ENCODE measurements at regions not wholly inside any gene's neighbourhood (a gene's known extent, or its start where the extent isn't known, plus 50 kb on each side); places are given as distances from the start of the nearest gene placed in this dataset.

DNA sequence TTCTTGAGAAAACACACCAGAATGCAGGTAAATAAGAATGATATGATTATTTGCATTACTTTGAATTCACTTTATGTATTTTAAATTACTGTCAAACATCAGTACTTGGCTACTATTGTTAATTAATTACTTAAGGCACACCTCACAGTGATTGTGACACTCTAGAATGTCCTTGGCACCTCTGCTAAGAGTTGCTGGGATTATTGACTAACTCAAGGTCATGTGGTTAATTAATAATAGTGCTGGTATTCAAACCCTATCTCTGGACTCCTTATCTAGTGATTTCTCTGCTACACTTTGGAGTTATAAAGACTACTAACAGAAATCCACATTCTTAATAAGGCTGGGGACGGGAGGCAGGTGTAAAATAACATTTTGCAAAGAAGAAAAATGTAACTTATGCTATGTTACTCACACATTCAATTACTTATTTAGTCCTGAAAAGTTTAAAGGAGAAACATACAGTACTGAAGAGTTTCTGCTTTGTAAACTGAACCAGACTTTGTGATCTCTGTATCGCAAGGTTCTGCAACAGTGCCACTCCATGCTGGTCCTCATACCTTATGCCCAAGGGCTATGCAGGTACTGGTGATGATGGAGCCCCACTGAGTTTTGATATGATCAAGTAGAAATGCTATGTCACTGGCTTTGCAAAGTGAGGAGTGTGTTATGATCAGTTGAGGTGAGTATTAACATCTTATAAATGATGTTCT, 242.7 kb downstream of the MID1IP1 start:
- no peak overlapping the region for H3K4me2 ChIP-seq (ENCODE audit: control insufficient read depth, extremely low read depth, insufficient read depth, low read depth, low read length)
- dilution Hi-C loops (cut with MboI; ENCODE audit: extremely low pct_ligation_motif_present, low sequenced_read_pairs): no loop called here
- FAIRE-seq: no peak

DNA sequence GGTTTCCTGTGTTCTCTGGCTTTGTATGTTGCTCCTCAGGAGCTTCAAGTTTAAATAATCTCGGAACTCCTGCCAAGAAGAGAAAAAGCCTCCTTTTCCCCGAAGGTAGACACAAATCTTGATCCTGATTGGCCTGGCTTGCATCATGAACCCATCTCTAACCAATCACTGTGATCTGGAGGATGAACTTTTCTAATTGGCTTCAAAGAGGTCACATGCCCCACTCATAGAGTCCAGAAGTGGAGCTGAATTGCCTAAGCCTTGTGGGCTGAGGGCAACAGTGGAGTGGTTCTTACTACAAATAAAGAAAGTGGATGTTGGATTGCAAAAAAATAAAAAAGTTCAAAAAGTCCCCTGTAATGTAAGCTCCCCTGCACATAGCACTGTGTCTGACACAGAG, 245.9 kb downstream of the MID1IP1 start:
- Histone ChIP-seq H3K27ac (ENCODE audit: control insufficient read depth, insufficient read depth, low read length) (no peak overlapping the region), H3K9me3 (ENCODE audit: control insufficient read depth, low read depth, low read length) (no peaks in the 10 kb centered on the region), H2AFZ (ENCODE audit: control insufficient read depth, low read length) (no peak overlapping the region), H3K9ac (ENCODE audit: control insufficient read depth, extremely low read depth, insufficient read depth, low read length) (no peak overlapping the region), H3K27me3 (ENCODE audit: control insufficient read depth, extremely low read depth, insufficient read depth, low read length) (no peaks in the 10 kb centered on the region), H3K9me1 (ENCODE audit: control insufficient read depth, extremely low read depth, insufficient read depth, low read length) (no peaks in the 10 kb centered on the region), H4K20me1 (ENCODE audit: control insufficient read depth, extremely low read depth, insufficient read depth, low read length) (no peaks in the 10 kb centered on the region), H3K36me3 (ENCODE audit: control insufficient read depth in 2 of 2, extremely low read depth in 1 of 2, insufficient read depth in 2 of 2, low read length in 2 of 2) (no peaks in the 10 kb centered on the region), H3K79me2 (ENCODE audit: control insufficient read depth, insufficient read depth, low read length) (no peaks in the 10 kb centered on the region), H3K4me2 (ENCODE audit: control insufficient read depth, extremely low read depth, insufficient read depth, low read depth, low read length) (no peak overlapping the region), H3K4me1 (ENCODE audit: control insufficient read depth, extremely low read depth, insufficient read depth, low read length) (peaks cover 13% of the 10 kb centered on the region), H3K4me3 (ENCODE audit: control insufficient read depth in 2 of 3, extremely low read depth in 1 of 3, insufficient read depth in 2 of 3, low read depth in 1 of 3, low read length in 3 of 3) (no peak overlapping the region)
- dilution Hi-C loops (cut with MboI; ENCODE audit: extremely low pct_ligation_motif_present, low sequenced_read_pairs): no loop called here
- FAIRE-seq (no peak), DNase-seq (ENCODE audit: low read depth, low spot score) (no peak)
- TF ChIP-seq, protein P1, sequence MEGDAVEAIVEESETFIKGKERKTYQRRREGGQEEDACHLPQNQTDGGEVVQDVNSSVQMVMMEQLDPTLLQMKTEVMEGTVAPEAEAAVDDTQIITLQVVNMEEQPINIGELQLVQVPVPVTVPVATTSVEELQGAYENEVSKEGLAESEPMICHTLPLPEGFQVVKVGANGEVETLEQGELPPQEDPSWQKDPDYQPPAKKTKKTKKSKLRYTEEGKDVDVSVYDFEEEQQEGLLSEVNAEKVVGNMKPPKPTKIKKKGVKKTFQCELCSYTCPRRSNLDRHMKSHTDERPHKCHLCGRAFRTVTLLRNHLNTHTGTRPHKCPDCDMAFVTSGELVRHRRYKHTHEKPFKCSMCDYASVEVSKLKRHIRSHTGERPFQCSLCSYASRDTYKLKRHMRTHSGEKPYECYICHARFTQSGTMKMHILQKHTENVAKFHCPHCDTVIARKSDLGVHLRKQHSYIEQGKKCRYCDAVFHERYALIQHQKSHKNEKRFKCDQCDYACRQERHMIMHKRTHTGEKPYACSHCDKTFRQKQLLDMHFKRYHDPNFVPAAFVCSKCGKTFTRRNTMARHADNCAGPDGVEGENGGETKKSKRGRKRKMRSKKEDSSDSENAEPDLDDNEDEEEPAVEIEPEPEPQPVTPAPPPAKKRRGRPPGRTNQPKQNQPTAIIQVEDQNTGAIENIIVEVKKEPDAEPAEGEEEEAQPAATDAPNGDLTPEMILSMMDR (optimal IDR thresholded peaks at IDR 0.05 in 1 of 3, IDR thresholded peaks at IDR 0.05 in 1 of 3, conservative IDR thresholded peaks at IDR 0.05 in 1 of 3; ENCODE audit: extremely low read depth in 1 of 3, insufficient read depth in 2 of 3, low read length in 3 of 3): no peak
- no peak for TF ChIP-seq EZH2 (IDR thresholded peaks at IDR 0.05; ENCODE audit: low read length)

More for the DNA sequence above, 242.7 kb downstream of the MID1IP1 start:
- no peaks in the 10 kb centered on the region for H3K9me3 ChIP-seq (ENCODE audit: control insufficient read depth, low read depth, low read length)
- no peaks in the 10 kb centered on the region for H3K9me1 ChIP-seq (ENCODE audit: control insufficient read depth, extremely low read depth, insufficient read depth, low read length)
- no peak overlapping the region for H3K27ac ChIP-seq (ENCODE audit: control insufficient read depth, insufficient read depth, low read length)
- H3K27me3 ChIP-seq (ENCODE audit: control insufficient read depth, extremely low read depth, insufficient read depth, low read length): no peaks in the 10 kb centered on the region
- TF ChIP-seq, protein P1 (optimal IDR thresholded peaks at IDR 0.05 in 1 of 3, IDR thresholded peaks at IDR 0.05 in 1 of 3, conservative IDR thresholded peaks at IDR 0.05 in 1 of 3; ENCODE audit: extremely low read depth in 1 of 3, insufficient read depth in 2 of 3, low read length in 3 of 3): no peak
- no peak for TF ChIP-seq EZH2 (IDR thresholded peaks at IDR 0.05; ENCODE audit: low read length)
- DNase-seq (ENCODE audit: low read depth, low spot score): no peak
- H3K79me2 ChIP-seq (ENCODE audit: control insufficient read depth, insufficient read depth, low read length): no peaks in the 10 kb centered on the region
- H3K36me3 ChIP-seq (ENCODE audit: control insufficient read depth in 2 of 2, extremely low read depth in 1 of 2, insufficient read depth in 2 of 2, low read length in 2 of 2): no peaks in the 10 kb centered on the region
- no peak overlapping the region for H2AFZ ChIP-seq (ENCODE audit: control insufficient read depth, low read length)
- H4K20me1 ChIP-seq (ENCODE audit: control insufficient read depth, extremely low read depth, insufficient read depth, low read length): no peaks in the 10 kb centered on the region
- no peak overlapping the region for H3K9ac ChIP-seq (ENCODE audit: control insufficient read depth, extremely low read depth, insufficient read depth, low read length)
- H3K4me1 ChIP-seq (ENCODE audit: control insufficient read depth, extremely low read depth, insufficient read depth, low read length): no peaks in the 10 kb centered on the region
- no peak overlapping the region for H3K4me3 ChIP-seq (ENCODE audit: control insufficient read depth in 2 of 3, extremely low read depth in 1 of 3, insufficient read depth in 2 of 3, low read depth in 1 of 3, low read length in 3 of 3)

Measured in keratinocyte (primary cell).